ENCODE measurements at regions not wholly inside any gene's neighbourhood (a gene's known extent, or its start where the extent isn't known, plus 50 kb on each side); places are given as distances from the start of the nearest gene placed in this dataset.

GRCh38 chr20:11445891-11446290 lies 471.8 kb upstream of the BTBD3 start:
- H4K20me1 ChIP-seq (ENCODE audit: insufficient read depth) = no peaks in the 10 kb centered on the region
- no peaks in the 10 kb centered on the region for H3K27me3 ChIP-seq (ENCODE audit: insufficient read depth, low read depth)
- intact Hi-C loops (cut with micrococcal nuclease; ENCODE audit: unreplicated experiment) = loop anchor here (1.0 kb wide), 1 partner anchor 9 kb away; no protein-coding TSS in a partner anchor
- H3K36me3 ChIP-seq (ENCODE audit: low read depth) = no peaks in the 10 kb centered on the region
- ChIA-PET POLR2A (ENCODE audit: unreplicated experiment) (no interaction called here), CTCF (no interaction called here)
- no TSS peak for BruUV-seq (replicated peaks)
- no peak for TF ChIP-seq CTCF (conservative IDR thresholded peaks at IDR 0.05)
- TF ChIP-seq EZH2 (IDR thresholded peaks at IDR 0.05; ENCODE audit: low read depth) = no peak
- no peaks in the 10 kb centered on the region for H3F3A ChIP-seq (ENCODE audit: insufficient read depth, low read depth)
- no peak overlapping the region for H3K4me2 ChIP-seq
- H3K4me1 ChIP-seq (replicated peaks; ENCODE audit: insufficient read depth) = no peaks in the 10 kb centered on the region
- no peak overlapping the region for H3K27ac ChIP-seq
- no peak for DNase-seq
- no peaks in the 10 kb centered on the region for H3K9me2 ChIP-seq (ENCODE audit: insufficient read depth)
- H3K79me2 ChIP-seq (ENCODE audit: low read depth) = no peaks in the 10 kb centered on the region
- no peak overlapping the region for H2AFZ ChIP-seq
- H3K4me3 ChIP-seq = no peak overlapping the region
- no peaks in the 10 kb centered on the region for H3K9me3 ChIP-seq (ENCODE audit: insufficient read depth, low read depth)

GRCh38 chr20:11447371-11448100 lies 470.2 kb upstream of the BTBD3 start:
- H3K36me3 ChIP-seq (ENCODE audit: low read depth) = no peaks in the 10 kb centered on the region
- intact Hi-C loops (cut with micrococcal nuclease; ENCODE audit: unreplicated experiment) = no loop called here
- H3K79me2 ChIP-seq (ENCODE audit: low read depth) = no peaks in the 10 kb centered on the region
- CTCF ChIA-PET = no interaction called here
- H3F3A ChIP-seq (ENCODE audit: insufficient read depth, low read depth) = no peaks in the 10 kb centered on the region
- no peak overlapping the region for H3K4me2 ChIP-seq
- no peak for DNase-seq
- no peaks in the 10 kb centered on the region for H3K9me2 ChIP-seq (ENCODE audit: insufficient read depth)
- H3K9me3 ChIP-seq (ENCODE audit: insufficient read depth, low read depth) = no peaks in the 10 kb centered on the region
- POLR2A ChIA-PET (ENCODE audit: unreplicated experiment) = no interaction called here
- H3K27ac ChIP-seq = no peak overlapping the region
- no peaks in the 10 kb centered on the region for H4K20me1 ChIP-seq (ENCODE audit: insufficient read depth)
- TF ChIP-seq EZH2 (IDR thresholded peaks at IDR 0.05; ENCODE audit: low read depth) = no peak
- no peak for TF ChIP-seq CTCF (conservative IDR thresholded peaks at IDR 0.05)
- BruUV-seq (replicated peaks) = no TSS peak
- no peaks in the 10 kb centered on the region for H3K27me3 ChIP-seq (ENCODE audit: insufficient read depth, low read depth)
- no peak overlapping the region for H3K4me3 ChIP-seq
- H2AFZ ChIP-seq = no peak overlapping the region
- H3K4me1 ChIP-seq (replicated peaks; ENCODE audit: insufficient read depth) = peaks cover 2% of the 10 kb centered on the region

- H3K9me2 ChIP-seq (ENCODE audit: insufficient read depth) = no peaks in the 10 kb centered on the region
- no peak overlapping the region for H3K4me2 ChIP-seq
- H3K27ac ChIP-seq = no peak overlapping the region
- no peaks in the 10 kb centered on the region for H3F3A ChIP-seq (ENCODE audit: insufficient read depth, low read depth)
- no peaks in the 10 kb centered on the region for H4K20me1 ChIP-seq (ENCODE audit: insufficient read depth)
- H3K4me1 ChIP-seq (replicated peaks; ENCODE audit: insufficient read depth) = peaks cover 13% of the 10 kb centered on the region
- CTCF ChIA-PET = no interaction called here
- TF ChIP-seq EZH2 (IDR thresholded peaks at IDR 0.05; ENCODE audit: low read depth) = no peak
- no peak for TF ChIP-seq CTCF (conservative IDR thresholded peaks at IDR 0.05)
- no peaks in the 10 kb centered on the region for H3K36me3 ChIP-seq (ENCODE audit: low read depth)
- DNase-seq = no peak
- no TSS peak for BruUV-seq (replicated peaks)
- no peaks in the 10 kb centered on the region for H3K79me2 ChIP-seq (ENCODE audit: low read depth)
- H3K4me3 ChIP-seq = no peak overlapping the region
- POLR2A ChIA-PET (ENCODE audit: unreplicated experiment) = no interaction called here
- H2AFZ ChIP-seq = no peak overlapping the region
- intact Hi-C loops (cut with micrococcal nuclease; ENCODE audit: unreplicated experiment) = no loop called here
- no peaks in the 10 kb centered on the region for H3K27me3 ChIP-seq (ENCODE audit: insufficient read depth, low read depth)
- H3K9me3 ChIP-seq (ENCODE audit: insufficient read depth, low read depth) = no peaks in the 10 kb centered on the region
Observed at GRCh38 chr20:11448554-11448953, 469.1 kb upstream of the BTBD3 start.
